Vagina (tissue), 2 donors: ENCODE measurements at regions not wholly inside any gene's neighbourhood (a gene's known extent, or its start where the extent isn't known, plus 50 kb on each side); places are given as distances from the start of the nearest gene placed in this dataset.

ENCODE experiments used
- DNase-seq, 2 donors: peaks; one replicate each; pipeline ENCODE4 v3.0.0-alpha.2; 2017; ENCODE audit errors: extremely low spot score in 2 of 2
- H3K27ac ChIP-seq: fragments of 200-600 bp; sonication (generic); one replicate; pipeline ENCODE4 v1.5.1; 2019
- H3K27me3 ChIP-seq: fragments of 200-600 bp; sonication (generic); one replicate; pipeline ENCODE4 v1.5.1; 2019
- H3K36me3 ChIP-seq, 2 donors: fragments of 200-600 bp; sonication (generic); one replicate each; pipeline ENCODE4 v1.5.1; 2017 to 2019
- H3K4me1 ChIP-seq: fragments of 200-600 bp; sonication (generic); one replicate; pipeline ENCODE4 v1.5.1; 2019
- H3K4me3 ChIP-seq, 2 donors: fragments of 200-600 bp; sonication (generic); 1 replicate in 1 of 2; 2 replicates in 1 of 2; pipeline ENCODE4 v1.5.1; 2016 to 2019
- H3K9me3 ChIP-seq: fragments of 200-600 bp; sonication (generic); one replicate; pipeline ENCODE4 v1.5.1; 2019
- POLR2A ChIP-seq, 2 donors: fragments of 450-650 bp; IDR thresholded peaks; one replicate each; pipeline ENCODE4 v1.6.1; 2017; ENCODE audit warnings: antibody characterized with exemption in 2 of 2, mild to moderate bottlenecking in 2 of 2, moderate library complexity in 2 of 2
- POLR2AphosphoS5 ChIP-seq, 2 donors: sonication (generic); formaldehyde crosslinking; IDR thresholded peaks; one replicate each; pipeline ENCODE4 v1.9.0; 2017; ENCODE audit warnings: antibody characterized with exemption in 2 of 2, mild to moderate bottlenecking in 2 of 2, low read depth in 1 of 2; ENCODE audit not compliant: insufficient read depth in 1 of 2
- intact Hi-C: fragments of 100-400 bp; cut with DNase I; formaldehyde crosslinking; loops from one replicate; pipeline ENCODE4 v1.15.1; 2023
- TF ChIP-seq, protein P1 (sequence below), 3 experiments: fragments of 450-650 bp in 2 of 3; fragments of 200-600 bp in 1 of 3; sonication (generic) in 1 of 3; IDR thresholded peaks; one replicate each; pipeline ENCODE4 v1.5.1; 2017 to 2019; ENCODE audit warnings: antibody characterized with exemption in 3 of 3, mild to moderate bottlenecking in 2 of 3, moderate library complexity in 2 of 3

DNA sequence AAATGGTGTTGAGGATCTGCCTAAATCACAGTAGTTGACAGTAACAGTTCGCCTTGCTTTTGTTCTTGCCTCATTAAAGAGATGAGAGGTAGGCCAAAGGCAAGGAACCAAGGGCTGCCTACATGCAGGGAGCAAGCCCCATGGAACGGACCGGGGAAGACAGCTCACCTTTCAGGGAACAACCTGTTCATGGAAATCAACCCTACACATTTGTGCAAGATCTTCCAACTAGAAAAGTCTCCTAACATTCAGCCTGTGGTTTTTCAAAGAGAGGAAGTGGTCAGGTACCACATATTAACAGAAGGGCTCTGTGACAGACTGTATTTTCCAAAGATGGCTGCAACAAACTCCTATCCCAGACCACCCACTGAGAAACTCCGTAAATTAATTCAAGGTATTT is 1031.8 kb upstream of the NR2F2 start:
- H3K4me3 ChIP-seq = no peak overlapping the region
- intact Hi-C loops = no loop called here
- no peaks in the 10 kb centered on the region for H3K36me3 ChIP-seq
- H3K9me3 ChIP-seq = no peaks in the 10 kb centered on the region
- no peaks in the 10 kb centered on the region for H3K27me3 ChIP-seq
- H3K27ac ChIP-seq = no peak overlapping the region
- H3K4me1 ChIP-seq = peaks cover 16% of the 10 kb centered on the region
- DNase-seq = no peak
- TF ChIP-seq, protein P1, sequence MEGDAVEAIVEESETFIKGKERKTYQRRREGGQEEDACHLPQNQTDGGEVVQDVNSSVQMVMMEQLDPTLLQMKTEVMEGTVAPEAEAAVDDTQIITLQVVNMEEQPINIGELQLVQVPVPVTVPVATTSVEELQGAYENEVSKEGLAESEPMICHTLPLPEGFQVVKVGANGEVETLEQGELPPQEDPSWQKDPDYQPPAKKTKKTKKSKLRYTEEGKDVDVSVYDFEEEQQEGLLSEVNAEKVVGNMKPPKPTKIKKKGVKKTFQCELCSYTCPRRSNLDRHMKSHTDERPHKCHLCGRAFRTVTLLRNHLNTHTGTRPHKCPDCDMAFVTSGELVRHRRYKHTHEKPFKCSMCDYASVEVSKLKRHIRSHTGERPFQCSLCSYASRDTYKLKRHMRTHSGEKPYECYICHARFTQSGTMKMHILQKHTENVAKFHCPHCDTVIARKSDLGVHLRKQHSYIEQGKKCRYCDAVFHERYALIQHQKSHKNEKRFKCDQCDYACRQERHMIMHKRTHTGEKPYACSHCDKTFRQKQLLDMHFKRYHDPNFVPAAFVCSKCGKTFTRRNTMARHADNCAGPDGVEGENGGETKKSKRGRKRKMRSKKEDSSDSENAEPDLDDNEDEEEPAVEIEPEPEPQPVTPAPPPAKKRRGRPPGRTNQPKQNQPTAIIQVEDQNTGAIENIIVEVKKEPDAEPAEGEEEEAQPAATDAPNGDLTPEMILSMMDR (IDR thresholded peaks at IDR 0.05) = no peak
- TF ChIP-seq POLR2A (IDR thresholded peaks at IDR 0.05) (no peak), POLR2AphosphoS5 (IDR thresholded peaks at IDR 0.05; ENCODE audit: insufficient read depth in 1 of 2, low read depth in 1 of 2) (no peak)

DNA sequence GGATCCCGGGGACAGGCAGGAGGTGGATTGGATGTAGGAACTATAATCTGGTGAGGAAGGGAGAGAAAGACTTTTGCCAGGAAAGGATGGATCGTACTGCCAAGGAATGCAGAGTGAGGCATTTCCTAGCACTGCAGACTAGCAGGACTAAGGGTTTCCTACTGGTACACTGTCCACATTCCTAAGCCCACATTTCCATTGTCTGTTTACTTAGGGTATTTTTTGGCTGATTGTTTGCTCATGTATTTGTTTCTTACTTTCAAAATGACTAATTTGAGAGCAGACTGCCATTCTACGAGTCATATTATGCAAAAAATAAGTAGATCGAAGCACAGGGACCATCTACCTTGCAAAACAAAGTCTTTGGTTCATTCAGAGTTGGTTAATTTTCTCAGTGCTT is 1029.5 kb upstream of the NR2F2 start:
- no peak overlapping the region for H3K27ac ChIP-seq
- no peak for TF ChIP-seq POLR2AphosphoS5 (IDR thresholded peaks at IDR 0.05; ENCODE audit: insufficient read depth in 1 of 2, low read depth in 1 of 2)
- no peaks in the 10 kb centered on the region for H3K36me3 ChIP-seq
- intact Hi-C loops = no loop called here
- H3K9me3 ChIP-seq = no peaks in the 10 kb centered on the region
- no peak overlapping the region for H3K4me3 ChIP-seq
- H3K27me3 ChIP-seq = no peaks in the 10 kb centered on the region
- no peak for DNase-seq
- peaks cover 27% of the 10 kb centered on the region for H3K4me1 ChIP-seq

DNA sequence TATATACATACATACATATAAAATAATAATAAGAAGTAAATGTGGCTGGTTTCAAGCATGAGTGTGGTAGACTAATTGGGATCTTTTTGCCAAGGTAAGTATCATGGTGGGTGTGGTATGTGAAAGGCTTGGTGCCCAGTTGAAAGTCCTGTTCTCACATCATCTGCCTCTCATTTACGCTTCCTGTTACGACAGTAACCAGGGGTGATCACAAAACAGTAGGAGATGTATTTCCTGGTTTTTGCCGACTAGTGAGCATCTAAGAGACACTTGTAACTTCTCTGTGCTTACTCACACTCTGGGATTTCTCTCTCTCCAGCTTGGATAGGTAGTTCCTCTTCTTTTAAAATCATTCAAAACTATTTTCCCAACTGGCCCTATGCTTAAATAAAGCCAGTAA is 1028.3 kb upstream of the NR2F2 start:
- Histone ChIP-seq H3K4me1 (peaks cover 21% of the 10 kb centered on the region), H3K9me3 (no peaks in the 10 kb centered on the region), H3K36me3 (no peaks in the 10 kb centered on the region), H3K27me3 (no peaks in the 10 kb centered on the region), H3K4me3 (no peak overlapping the region), H3K27ac (peak overlapping the region; percentile 17)
- TF ChIP-seq POLR2A (IDR thresholded peaks at IDR 0.05) (no peak), POLR2AphosphoS5 (IDR thresholded peaks at IDR 0.05; ENCODE audit: insufficient read depth in 1 of 2, low read depth in 1 of 2) (no peak)
- TF ChIP-seq, protein P1 (IDR thresholded peaks at IDR 0.05) = no peak
- intact Hi-C loops = no loop called here
- DNase-seq = no peak

DNA sequence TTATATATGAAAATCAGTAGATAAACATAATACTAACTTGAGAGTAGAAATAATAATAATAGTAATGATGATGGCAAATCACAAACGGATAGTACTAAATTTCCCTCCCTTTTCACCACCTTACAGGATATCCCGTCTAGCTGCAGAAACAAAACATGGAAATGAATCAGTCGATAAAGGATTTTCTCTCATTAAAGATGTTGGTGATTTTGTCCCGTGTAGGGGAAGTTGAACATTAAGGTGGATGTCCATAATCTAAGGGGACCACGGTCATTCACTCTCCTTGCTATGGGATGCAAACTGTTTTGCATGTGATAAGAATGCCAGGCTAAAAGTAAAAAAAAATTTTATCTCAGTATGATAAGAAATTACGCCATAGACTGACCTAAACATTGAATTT is 1027.7 kb upstream of the NR2F2 start:
- no peak for DNase-seq
- Histone ChIP-seq H3K36me3 (no peaks in the 10 kb centered on the region), H3K4me1 (peaks cover 21% of the 10 kb centered on the region), H3K27me3 (no peaks in the 10 kb centered on the region), H3K4me3 (no peak overlapping the region), H3K27ac (no peak overlapping the region), H3K9me3 (no peaks in the 10 kb centered on the region)
- TF ChIP-seq, protein P1 (IDR thresholded peaks at IDR 0.05) = no peak
- TF ChIP-seq POLR2AphosphoS5 (IDR thresholded peaks at IDR 0.05; ENCODE audit: insufficient read depth in 1 of 2, low read depth in 1 of 2) = no peak
- no peak for TF ChIP-seq POLR2A (IDR thresholded peaks at IDR 0.05)
- intact Hi-C loops = no loop called here

DNA sequence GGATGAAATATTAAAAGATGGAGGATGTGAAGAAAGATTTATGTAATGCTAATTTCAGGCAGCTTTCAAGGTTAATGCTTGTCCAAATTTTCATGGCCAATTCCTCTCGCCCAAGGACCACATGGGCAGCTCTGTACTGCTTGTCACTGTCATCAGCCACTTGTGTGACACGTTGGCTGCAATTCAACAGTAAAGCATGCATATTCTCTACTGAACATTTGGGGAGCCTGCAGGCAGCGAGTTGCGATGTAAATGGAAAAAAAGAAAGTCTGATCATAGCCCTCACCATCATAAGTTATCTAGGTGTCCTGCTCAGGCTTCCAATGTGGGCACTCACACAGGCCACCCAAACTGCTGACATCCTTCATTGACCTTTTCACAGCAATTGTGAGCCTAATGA is 1026.8 kb upstream of the NR2F2 start:
- Histone ChIP-seq H3K27ac (peak overlapping the region; percentile 82), H3K4me3 (no peak overlapping the region), H3K4me1 (peaks cover 21% of the 10 kb centered on the region), H3K36me3 (no peaks in the 10 kb centered on the region), H3K9me3 (no peaks in the 10 kb centered on the region), H3K27me3 (no peaks in the 10 kb centered on the region)
- intact Hi-C loops = no loop called here
- no peak for TF ChIP-seq POLR2A (IDR thresholded peaks at IDR 0.05)
- TF ChIP-seq, protein P1 (IDR thresholded peaks at IDR 0.05) = no peak
- TF ChIP-seq POLR2AphosphoS5 (IDR thresholded peaks at IDR 0.05; ENCODE audit: insufficient read depth in 1 of 2, low read depth in 1 of 2) = no peak
- no peak for DNase-seq
